NB4 (cell line): ENCODE measurements at regions not wholly inside any gene's neighbourhood (a gene's known extent, or its start where the extent isn't known, plus 50 kb on each side); places are given as distances from the start of the nearest gene placed in this dataset.

ENCODE experiments used
- MYC ChIP-seq: IDR thresholded peaks from 2 replicates; pipeline ENCODE4 v1.6.1; 2011; ENCODE audit warnings: low read depth, low read length
- POLR2A ChIP-seq: IDR thresholded peaks from 2 replicates; pipeline ENCODE4 v1.6.1; 2011; ENCODE audit warnings: mild to moderate bottlenecking; ENCODE audit not compliant: insufficient read length; ENCODE audit errors: extremely low read depth
- TF ChIP-seq, protein P1 (sequence below): IDR thresholded peaks from one replicate; pipeline ENCODE4 v1.5.1; 2012; ENCODE audit warnings: low read depth, low read length

DNA sequence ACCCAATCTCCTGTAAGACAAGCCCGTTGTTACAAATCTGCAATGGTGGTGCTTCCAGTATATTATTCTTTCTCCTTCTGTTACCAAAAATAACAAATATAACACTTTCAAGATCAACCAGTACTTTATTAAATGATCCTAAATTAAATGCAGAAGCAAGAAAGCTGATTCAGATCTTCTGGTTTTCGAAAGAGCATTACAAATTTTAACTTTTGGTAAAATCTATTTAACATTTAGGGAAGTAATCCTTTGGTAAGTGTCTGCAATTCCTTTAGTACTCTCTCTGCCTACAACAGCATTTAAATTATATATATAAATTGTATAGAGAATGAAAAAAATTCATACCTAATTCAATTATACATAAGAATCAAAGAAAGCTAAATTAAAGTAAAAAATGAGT is 198.6 kb upstream of the HMCN1 start:
- TF ChIP-seq, protein P1, sequence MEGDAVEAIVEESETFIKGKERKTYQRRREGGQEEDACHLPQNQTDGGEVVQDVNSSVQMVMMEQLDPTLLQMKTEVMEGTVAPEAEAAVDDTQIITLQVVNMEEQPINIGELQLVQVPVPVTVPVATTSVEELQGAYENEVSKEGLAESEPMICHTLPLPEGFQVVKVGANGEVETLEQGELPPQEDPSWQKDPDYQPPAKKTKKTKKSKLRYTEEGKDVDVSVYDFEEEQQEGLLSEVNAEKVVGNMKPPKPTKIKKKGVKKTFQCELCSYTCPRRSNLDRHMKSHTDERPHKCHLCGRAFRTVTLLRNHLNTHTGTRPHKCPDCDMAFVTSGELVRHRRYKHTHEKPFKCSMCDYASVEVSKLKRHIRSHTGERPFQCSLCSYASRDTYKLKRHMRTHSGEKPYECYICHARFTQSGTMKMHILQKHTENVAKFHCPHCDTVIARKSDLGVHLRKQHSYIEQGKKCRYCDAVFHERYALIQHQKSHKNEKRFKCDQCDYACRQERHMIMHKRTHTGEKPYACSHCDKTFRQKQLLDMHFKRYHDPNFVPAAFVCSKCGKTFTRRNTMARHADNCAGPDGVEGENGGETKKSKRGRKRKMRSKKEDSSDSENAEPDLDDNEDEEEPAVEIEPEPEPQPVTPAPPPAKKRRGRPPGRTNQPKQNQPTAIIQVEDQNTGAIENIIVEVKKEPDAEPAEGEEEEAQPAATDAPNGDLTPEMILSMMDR = no peak
- no peak for TF ChIP-seq POLR2A
- TF ChIP-seq MYC = no peak
